GM12892 (cell line): ENCODE measurements at regions not wholly inside any gene's neighbourhood (a gene's known extent, or its start where the extent isn't known, plus 50 kb on each side); places are given as distances from the start of the nearest gene placed in this dataset.

Experiments
- POLR2A ChIP-seq: IDR thresholded peaks from 2 replicates; pipeline ENCODE4 v1.6.1; 2011; ENCODE audit warnings: low read depth, low read length, control low read depth
- TAF1 ChIP-seq: IDR thresholded peaks from 2 replicates; pipeline ENCODE4 v1.6.1; 2011; ENCODE audit warnings: low read depth, mild to moderate bottlenecking, control low read depth, low read length, borderline replicate concordance

- TF ChIP-seq POLR2A (no peak), TAF1 (no peak)
These were observed 1595.2 kb downstream of the KCNT2 start for GRCh38 chr1:195012995-195013394.
